Vagina (tissue), 2 donors: ENCODE measurements at regions not wholly inside any gene's neighbourhood (a gene's known extent, or its start where the extent isn't known, plus 50 kb on each side); places are given as distances from the start of the nearest gene placed in this dataset.

Experiments used
- POLR2A ChIP-seq, 2 donors: fragments of 450-650 bp; IDR thresholded peaks; one replicate each; pipeline ENCODE4 v1.6.1; 2017; ENCODE audit warnings: antibody characterized with exemption in 2 of 2, mild to moderate bottlenecking in 2 of 2, moderate library complexity in 2 of 2
- POLR2AphosphoS5 ChIP-seq, 2 donors: sonication (generic); formaldehyde crosslinking; IDR thresholded peaks; one replicate each; pipeline ENCODE4 v1.9.0; 2017; ENCODE audit warnings: antibody characterized with exemption in 2 of 2, mild to moderate bottlenecking in 2 of 2, low read depth in 1 of 2; ENCODE audit not compliant: insufficient read depth in 1 of 2
- TF ChIP-seq, protein P1 (sequence below), 3 experiments: fragments of 450-650 bp in 2 of 3; fragments of 200-600 bp in 1 of 3; sonication (generic) in 1 of 3; IDR thresholded peaks; one replicate each; pipeline ENCODE4 v1.5.1; 2017 to 2019; ENCODE audit warnings: antibody characterized with exemption in 3 of 3, mild to moderate bottlenecking in 2 of 3, moderate library complexity in 2 of 3

DNA sequence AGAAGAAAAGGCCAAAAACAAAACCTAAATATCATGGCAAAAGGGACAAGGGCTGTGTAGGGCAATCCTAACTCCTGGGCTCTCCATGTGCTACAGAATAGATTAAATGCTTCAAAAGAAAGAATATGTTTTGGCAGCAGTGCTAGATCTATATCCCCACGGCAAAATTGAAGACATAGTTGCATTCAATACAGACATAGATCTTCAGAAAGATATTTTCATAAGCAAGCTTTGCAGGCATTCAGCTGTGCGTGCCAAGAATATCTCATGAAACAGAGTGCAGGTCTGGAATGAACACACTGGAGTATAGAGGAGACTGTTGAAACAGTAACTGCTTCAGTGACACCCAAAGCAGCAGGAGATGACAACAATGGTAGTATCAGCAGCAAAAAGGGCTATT is 1476.9 kb downstream of the ARAP2 start:
- TF ChIP-seq, protein P1, sequence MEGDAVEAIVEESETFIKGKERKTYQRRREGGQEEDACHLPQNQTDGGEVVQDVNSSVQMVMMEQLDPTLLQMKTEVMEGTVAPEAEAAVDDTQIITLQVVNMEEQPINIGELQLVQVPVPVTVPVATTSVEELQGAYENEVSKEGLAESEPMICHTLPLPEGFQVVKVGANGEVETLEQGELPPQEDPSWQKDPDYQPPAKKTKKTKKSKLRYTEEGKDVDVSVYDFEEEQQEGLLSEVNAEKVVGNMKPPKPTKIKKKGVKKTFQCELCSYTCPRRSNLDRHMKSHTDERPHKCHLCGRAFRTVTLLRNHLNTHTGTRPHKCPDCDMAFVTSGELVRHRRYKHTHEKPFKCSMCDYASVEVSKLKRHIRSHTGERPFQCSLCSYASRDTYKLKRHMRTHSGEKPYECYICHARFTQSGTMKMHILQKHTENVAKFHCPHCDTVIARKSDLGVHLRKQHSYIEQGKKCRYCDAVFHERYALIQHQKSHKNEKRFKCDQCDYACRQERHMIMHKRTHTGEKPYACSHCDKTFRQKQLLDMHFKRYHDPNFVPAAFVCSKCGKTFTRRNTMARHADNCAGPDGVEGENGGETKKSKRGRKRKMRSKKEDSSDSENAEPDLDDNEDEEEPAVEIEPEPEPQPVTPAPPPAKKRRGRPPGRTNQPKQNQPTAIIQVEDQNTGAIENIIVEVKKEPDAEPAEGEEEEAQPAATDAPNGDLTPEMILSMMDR (IDR thresholded peaks at IDR 0.05): no peak
- TF ChIP-seq POLR2AphosphoS5 (IDR thresholded peaks at IDR 0.05; ENCODE audit: insufficient read depth in 1 of 2, low read depth in 1 of 2) (no peak), POLR2A (IDR thresholded peaks at IDR 0.05) (no peak)
